Neural cell (in vitro differentiated cells): ENCODE measurements at regions not wholly inside any gene's neighbourhood (a gene's known extent, or its start where the extent isn't known, plus 50 kb on each side); places are given as distances from the start of the nearest gene placed in this dataset.
"Not testable (repeated sequence)": the region's sequence is repeated elsewhere in the genome, so short reads cannot be mapped to it uniquely, and the experiment has no call there.

Experiments used
- H2AFZ ChIP-seq: fragments of 200-600, 300-800 bp; sonication (generic), shearing (Covaris generic); 2 replicates; pipeline ENCODE4 v1.6.0; 2014; ENCODE audit warnings: low read depth, mild to moderate bottlenecking, antibody characterized with exemption, low read length, moderate library complexity
- H3F3A ChIP-seq: fragments of 200-600 bp; shearing (Covaris generic); 2 replicates; pipeline ENCODE4 v1.6.1; 2016; ENCODE audit warnings: mild to moderate bottlenecking, moderate library complexity, mixed read lengths, antibody characterized with exemption, low read length; ENCODE audit not compliant: insufficient read depth, poor library complexity, severe bottlenecking
- H3K27ac ChIP-seq: fragments of 200-600, 300-800 bp; sonication (generic), shearing (Covaris generic); 2 replicates; pipeline ENCODE4 v1.5.1; 2014; ENCODE audit warnings: mild to moderate bottlenecking, low read length, moderate library complexity
- H3K27me3 ChIP-seq: fragments of 300-800, 200-600 bp; sonication (generic), shearing (Covaris generic); 2 replicates; pipeline ENCODE4 v1.6.0; 2014; ENCODE audit warnings: mild to moderate bottlenecking, low read depth, low read length, moderate library complexity; ENCODE audit not compliant: insufficient read depth
- H3K36me3 ChIP-seq: fragments of 300-800, 200-600 bp; sonication (generic), shearing (Covaris generic); 2 replicates; pipeline ENCODE4 v1.5.1; 2014; ENCODE audit warnings: mild to moderate bottlenecking, antibody characterized with exemption, low read length, moderate library complexity; ENCODE audit not compliant: insufficient read depth
- H3K4me2 ChIP-seq: fragments of 300-800, 200-600 bp; sonication (generic), shearing (Covaris generic); 2 replicates; pipeline ENCODE4 v1.6.0; 2014; ENCODE audit warnings: mild to moderate bottlenecking, low read length
- H3K4me3 ChIP-seq: fragments of 300-800, 200-600 bp; sonication (generic), shearing (Covaris generic); 2 replicates; pipeline ENCODE4 v1.5.1; 2014; ENCODE audit warnings: mild to moderate bottlenecking, low read length, moderate library complexity
- H3K79me2 ChIP-seq: fragments of 200-600 bp; shearing (Covaris generic); replicated peaks from 2 replicates; pipeline ENCODE4 v1.6.0; 2014; ENCODE audit warnings: mild to moderate bottlenecking, low read length, moderate library complexity; ENCODE audit not compliant: insufficient read depth
- H3K9ac ChIP-seq: fragments of 300-800, 200-600 bp; sonication (generic), shearing (Covaris generic); 2 replicates; pipeline ENCODE4 v1.6.1; 2016; ENCODE audit warnings: mild to moderate bottlenecking, low read length, mixed read lengths
- H3K9me2 ChIP-seq: fragments of 200-600 bp; shearing (Covaris generic); 2 replicates; pipeline ENCODE4 v1.6.1; 2016; ENCODE audit warnings: mild to moderate bottlenecking, low read length, mixed read lengths; ENCODE audit not compliant: insufficient read depth
- H3K9me3 ChIP-seq: fragments of 200-600, 300-800 bp; sonication (generic), shearing (Covaris generic); 2 replicates; pipeline ENCODE4 v1.6.1; 2016; ENCODE audit warnings: mild to moderate bottlenecking, mixed run types, low read length, moderate library complexity, mixed read lengths
- H4K20me1 ChIP-seq: fragments of 200-600 bp; shearing (Covaris generic); 2 replicates; pipeline ENCODE4 v1.6.1; 2016; ENCODE audit warnings: mild to moderate bottlenecking, mixed run types; ENCODE audit not compliant: insufficient read depth
- EP300 ChIP-seq: fragments of 450-650 bp; conservative IDR thresholded peaks from 2 replicates; pipeline ENCODE4 v1.6.1; 2014; ENCODE audit warnings: antibody characterized with exemption, mild to moderate bottlenecking, moderate library complexity; ENCODE audit not compliant: poor library complexity, severe bottlenecking
- EZH2 ChIP-seq: fragments of 200-600, 300-800 bp; shearing (Covaris generic), sonication (generic); IDR thresholded peaks from 2 replicates; pipeline ENCODE4 v1.6.1; 2014; ENCODE audit warnings: antibody characterized with exemption, low read length, borderline replicate concordance, mild to moderate bottlenecking; ENCODE audit not compliant: insufficient read depth, poor library complexity, severe bottlenecking
- MXI1 ChIP-seq: fragments of 450-650 bp; conservative IDR thresholded peaks from 2 replicates; pipeline ENCODE4 v1.6.1; 2014; ENCODE audit warnings: antibody characterized with exemption, mild to moderate bottlenecking; ENCODE audit not compliant: poor library complexity, severe bottlenecking
- POLR2AphosphoS5 ChIP-seq: IDR thresholded peaks from 2 replicates; pipeline ENCODE4 v1.6.1; 2012
- RAD21 ChIP-seq: fragments of 450-650 bp; conservative IDR thresholded peaks from 2 replicates; pipeline ENCODE4 v1.6.1; 2014; ENCODE audit warnings: antibody characterized with exemption, mild to moderate bottlenecking, moderate library complexity
- SMC3 ChIP-seq: fragments of 450-650 bp; conservative IDR thresholded peaks from 2 replicates; pipeline ENCODE4 v1.6.1; 2014; ENCODE audit warnings: antibody characterized with exemption, mild to moderate bottlenecking, moderate library complexity; ENCODE audit not compliant: poor library complexity
- TAF1 ChIP-seq: IDR thresholded peaks from 2 replicates; pipeline ENCODE4 v1.6.1; 2012; ENCODE audit warnings: low read depth
- TF ChIP-seq, protein P1 (sequence below): fragments of 450-650 bp; IDR thresholded peaks from 2 replicates; pipeline ENCODE4 v1.5.1; 2014; ENCODE audit warnings: antibody characterized with exemption, mild to moderate bottlenecking, moderate library complexity; ENCODE audit not compliant: poor library complexity, severe bottlenecking
- TF ChIP-seq, protein P2 (sequence below): IDR thresholded peaks from 2 replicates; pipeline ENCODE4 v1.6.1; 2012; ENCODE audit warnings: borderline replicate concordance

DNA sequence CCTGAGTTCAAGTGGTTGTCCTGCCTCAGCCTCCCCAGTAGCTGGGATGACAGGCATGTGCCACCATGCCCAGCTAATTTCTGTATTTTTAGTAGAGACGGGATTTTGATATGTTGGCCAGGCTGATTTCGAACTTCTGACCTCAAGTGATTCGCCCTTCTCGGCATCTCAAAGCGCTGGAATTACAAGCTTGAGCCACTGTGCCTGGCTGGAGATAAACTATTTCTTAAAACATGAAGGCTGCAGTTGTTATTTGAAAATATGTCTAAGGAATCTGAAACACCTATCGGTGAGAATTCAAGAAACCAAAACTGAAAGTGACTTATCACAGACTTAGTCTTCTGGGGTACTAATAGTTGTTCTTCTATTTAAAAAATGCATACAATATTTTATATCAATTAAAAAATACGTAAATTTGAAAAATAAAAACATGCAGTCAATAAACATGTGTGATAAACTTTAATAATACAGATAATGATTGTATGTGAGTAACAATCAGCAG lies 176.9 kb upstream of the PRSS58 start:
- no peaks in the 10 kb centered on the region for H3K27me3 ChIP-seq
- H3K36me3 ChIP-seq, result no peaks in the 10 kb centered on the region
- TF ChIP-seq POLR2AphosphoS5 (no peak), TAF1 (no peak), MXI1 (no peak), EP300 (no peak), EZH2 (no peak), RAD21 (no peak), SMC3 (no peak)
- TF ChIP-seq, protein P1, sequence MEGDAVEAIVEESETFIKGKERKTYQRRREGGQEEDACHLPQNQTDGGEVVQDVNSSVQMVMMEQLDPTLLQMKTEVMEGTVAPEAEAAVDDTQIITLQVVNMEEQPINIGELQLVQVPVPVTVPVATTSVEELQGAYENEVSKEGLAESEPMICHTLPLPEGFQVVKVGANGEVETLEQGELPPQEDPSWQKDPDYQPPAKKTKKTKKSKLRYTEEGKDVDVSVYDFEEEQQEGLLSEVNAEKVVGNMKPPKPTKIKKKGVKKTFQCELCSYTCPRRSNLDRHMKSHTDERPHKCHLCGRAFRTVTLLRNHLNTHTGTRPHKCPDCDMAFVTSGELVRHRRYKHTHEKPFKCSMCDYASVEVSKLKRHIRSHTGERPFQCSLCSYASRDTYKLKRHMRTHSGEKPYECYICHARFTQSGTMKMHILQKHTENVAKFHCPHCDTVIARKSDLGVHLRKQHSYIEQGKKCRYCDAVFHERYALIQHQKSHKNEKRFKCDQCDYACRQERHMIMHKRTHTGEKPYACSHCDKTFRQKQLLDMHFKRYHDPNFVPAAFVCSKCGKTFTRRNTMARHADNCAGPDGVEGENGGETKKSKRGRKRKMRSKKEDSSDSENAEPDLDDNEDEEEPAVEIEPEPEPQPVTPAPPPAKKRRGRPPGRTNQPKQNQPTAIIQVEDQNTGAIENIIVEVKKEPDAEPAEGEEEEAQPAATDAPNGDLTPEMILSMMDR, result no peak
- TF ChIP-seq, protein P2, sequence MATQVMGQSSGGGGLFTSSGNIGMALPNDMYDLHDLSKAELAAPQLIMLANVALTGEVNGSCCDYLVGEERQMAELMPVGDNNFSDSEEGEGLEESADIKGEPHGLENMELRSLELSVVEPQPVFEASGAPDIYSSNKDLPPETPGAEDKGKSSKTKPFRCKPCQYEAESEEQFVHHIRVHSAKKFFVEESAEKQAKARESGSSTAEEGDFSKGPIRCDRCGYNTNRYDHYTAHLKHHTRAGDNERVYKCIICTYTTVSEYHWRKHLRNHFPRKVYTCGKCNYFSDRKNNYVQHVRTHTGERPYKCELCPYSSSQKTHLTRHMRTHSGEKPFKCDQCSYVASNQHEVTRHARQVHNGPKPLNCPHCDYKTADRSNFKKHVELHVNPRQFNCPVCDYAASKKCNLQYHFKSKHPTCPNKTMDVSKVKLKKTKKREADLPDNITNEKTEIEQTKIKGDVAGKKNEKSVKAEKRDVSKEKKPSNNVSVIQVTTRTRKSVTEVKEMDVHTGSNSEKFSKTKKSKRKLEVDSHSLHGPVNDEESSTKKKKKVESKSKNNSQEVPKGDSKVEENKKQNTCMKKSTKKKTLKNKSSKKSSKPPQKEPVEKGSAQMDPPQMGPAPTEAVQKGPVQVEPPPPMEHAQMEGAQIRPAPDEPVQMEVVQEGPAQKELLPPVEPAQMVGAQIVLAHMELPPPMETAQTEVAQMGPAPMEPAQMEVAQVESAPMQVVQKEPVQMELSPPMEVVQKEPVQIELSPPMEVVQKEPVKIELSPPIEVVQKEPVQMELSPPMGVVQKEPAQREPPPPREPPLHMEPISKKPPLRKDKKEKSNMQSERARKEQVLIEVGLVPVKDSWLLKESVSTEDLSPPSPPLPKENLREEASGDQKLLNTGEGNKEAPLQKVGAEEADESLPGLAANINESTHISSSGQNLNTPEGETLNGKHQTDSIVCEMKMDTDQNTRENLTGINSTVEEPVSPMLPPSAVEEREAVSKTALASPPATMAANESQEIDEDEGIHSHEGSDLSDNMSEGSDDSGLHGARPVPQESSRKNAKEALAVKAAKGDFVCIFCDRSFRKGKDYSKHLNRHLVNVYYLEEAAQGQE, result no peak
- no peaks in the 10 kb centered on the region for H3K79me2 ChIP-seq
- H3K4me3 ChIP-seq, result no peak overlapping the region
- no peak overlapping the region for H3K9ac ChIP-seq
- no peak overlapping the region for H2AFZ ChIP-seq
- no peaks in the 10 kb centered on the region for H4K20me1 ChIP-seq
- no peak overlapping the region for H3K4me2 ChIP-seq
- no peaks in the 10 kb centered on the region for H3K9me3 ChIP-seq
- no peaks in the 10 kb centered on the region for H3K9me2 ChIP-seq
- H3K27ac ChIP-seq, result no peak overlapping the region
- H3F3A ChIP-seq, result no peaks in the 10 kb centered on the region

DNA sequence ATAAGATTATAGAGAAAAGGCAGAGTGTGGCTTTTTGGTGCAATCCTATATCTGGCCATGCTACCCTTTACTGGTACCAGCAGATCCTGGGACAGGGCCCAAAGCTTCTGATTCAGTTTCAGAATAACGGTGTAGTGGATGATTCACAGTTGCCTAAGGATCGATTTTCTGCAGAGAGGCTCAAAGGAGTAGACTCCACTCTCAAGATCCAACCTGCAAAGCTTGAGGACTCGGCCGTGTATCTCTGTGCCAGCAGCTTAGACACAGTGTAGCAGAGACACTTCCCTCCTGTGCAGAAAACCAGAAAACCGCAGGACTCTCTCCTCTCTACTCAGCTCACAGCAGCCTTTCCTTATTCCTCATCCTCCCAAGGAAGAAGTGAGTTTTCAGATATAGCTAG lies 176.3 kb upstream of the PRSS58 start:
- H3K9me3 ChIP-seq, H3F3A ChIP-seq, H3K27me3 ChIP-seq, H3K9me2 ChIP-seq, H3K79me2 ChIP-seq, H3K4me3 ChIP-seq, H3K36me3 ChIP-seq, H3K27ac ChIP-seq, H3K4me2 ChIP-seq, H3K9ac ChIP-seq, H4K20me1 ChIP-seq, H2AFZ ChIP-seq: not testable (repeated sequence)

DNA sequence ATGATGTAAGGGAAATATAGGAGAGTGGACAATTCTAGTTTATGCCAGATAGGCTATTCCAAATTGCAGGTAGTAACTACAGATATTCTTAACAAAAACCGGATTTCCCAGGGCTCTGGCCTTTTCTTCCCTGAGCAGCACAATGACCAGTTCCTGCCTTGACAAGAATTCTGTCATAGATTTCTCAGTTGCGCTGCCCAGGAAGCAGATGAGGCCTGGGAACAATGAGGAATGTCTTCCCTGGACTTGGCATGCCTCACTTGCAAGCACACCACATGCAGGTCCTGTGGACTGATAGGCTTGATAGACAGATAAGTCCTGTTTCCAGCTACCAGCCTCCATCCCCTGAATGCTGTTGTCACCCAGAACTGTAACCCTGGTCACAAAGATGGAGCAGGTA lies 174.5 kb upstream of the PRSS58 start:
- no peak overlapping the region for H3K27ac ChIP-seq
- no peaks in the 10 kb centered on the region for H3F3A ChIP-seq
- no peak for TF ChIP-seq RAD21
- H3K36me3 ChIP-seq, result no peaks in the 10 kb centered on the region
- H3K79me2 ChIP-seq, result no peaks in the 10 kb centered on the region
- no peaks in the 10 kb centered on the region for H3K9me2 ChIP-seq
- no peak overlapping the region for H2AFZ ChIP-seq
- no peak overlapping the region for H3K9ac ChIP-seq
- no peaks in the 10 kb centered on the region for H4K20me1 ChIP-seq
- H3K4me3 ChIP-seq, result no peak overlapping the region
- no peaks in the 10 kb centered on the region for H3K27me3 ChIP-seq
- no peaks in the 10 kb centered on the region for H3K9me3 ChIP-seq
- no peak overlapping the region for H3K4me2 ChIP-seq
